ENCODE measurements at regions not wholly inside any gene's neighbourhood (a gene's known extent, or its start where the extent isn't known, plus 50 kb on each side); places are given as distances from the start of the nearest gene placed in this dataset.

DNA sequence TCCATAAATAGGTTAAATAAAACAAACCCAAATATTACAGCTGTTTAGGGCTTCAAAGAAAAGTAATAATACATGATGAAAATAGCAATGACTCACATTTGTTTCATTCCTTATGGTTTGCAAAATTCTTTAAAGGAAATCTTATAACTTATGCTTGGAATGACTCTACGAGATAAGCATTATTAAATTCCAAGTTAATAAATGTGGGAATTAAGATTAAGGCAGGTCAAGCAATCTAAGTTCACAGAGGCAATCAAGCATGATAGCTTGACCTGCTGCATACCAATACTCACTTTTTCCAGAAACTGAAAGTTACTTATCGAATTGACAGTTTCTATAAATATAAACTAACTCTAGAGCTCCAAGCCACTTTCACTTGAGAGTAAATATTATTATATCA is 1002.9 kb upstream of the SEL1L start:
- TF ChIP-seq CTCF (IDR thresholded peaks at IDR 0.05) (no peak), POLR2A (IDR thresholded peaks at IDR 0.05) (no peak)
